GM18508 (cell line): ENCODE measurements at regions not wholly inside any gene's neighbourhood (a gene's known extent, or its start where the extent isn't known, plus 50 kb on each side); places are given as distances from the start of the nearest gene placed in this dataset.

Experiments
- ATAC-seq: cut with Tn5 transposase; IDR thresholded peaks from one replicate; pipeline ENCODE4 v1.9.1; 2021; ENCODE audit warnings: moderate number of reproducible peaks; ENCODE audit not compliant: insufficient read depth, unreplicated experiment

- no peak for ATAC-seq
Measured at GRCh38 chr4:180448306-180448705, 1794.9 kb upstream of the TENM3 start.

DNA sequence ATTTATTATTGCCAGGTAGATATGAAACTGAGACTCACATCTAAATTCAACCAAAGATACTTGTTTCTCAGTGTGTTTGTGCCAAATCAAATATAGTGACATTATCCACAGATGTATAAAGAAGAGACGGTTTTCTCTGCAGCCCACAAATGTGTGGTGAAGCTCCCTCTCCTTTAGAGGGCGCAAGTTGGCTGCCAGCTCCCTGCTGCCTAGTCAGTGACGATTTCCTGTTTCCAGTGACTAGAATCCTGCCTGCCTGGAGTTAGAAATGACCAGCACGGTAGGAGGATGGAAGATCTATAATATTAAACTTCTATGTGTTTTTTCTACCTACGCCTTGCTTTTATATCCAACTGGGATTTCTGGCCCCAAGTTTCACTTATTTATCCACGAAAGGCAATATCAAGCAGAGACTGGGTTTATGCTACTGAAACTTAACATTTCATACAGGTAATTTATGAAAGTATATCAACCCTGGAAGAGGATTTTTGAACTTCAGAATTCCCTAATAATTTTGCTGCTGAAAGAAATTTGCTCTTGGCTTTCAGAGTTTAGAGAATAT, 1793.7 kb upstream of the TENM3 start:
- peak; percentile 92 for ATAC-seq

GRCh38 chr4:180455226-180455625, 1788.0 kb upstream of the TENM3 start:
- ATAC-seq = no peak

DNA sequence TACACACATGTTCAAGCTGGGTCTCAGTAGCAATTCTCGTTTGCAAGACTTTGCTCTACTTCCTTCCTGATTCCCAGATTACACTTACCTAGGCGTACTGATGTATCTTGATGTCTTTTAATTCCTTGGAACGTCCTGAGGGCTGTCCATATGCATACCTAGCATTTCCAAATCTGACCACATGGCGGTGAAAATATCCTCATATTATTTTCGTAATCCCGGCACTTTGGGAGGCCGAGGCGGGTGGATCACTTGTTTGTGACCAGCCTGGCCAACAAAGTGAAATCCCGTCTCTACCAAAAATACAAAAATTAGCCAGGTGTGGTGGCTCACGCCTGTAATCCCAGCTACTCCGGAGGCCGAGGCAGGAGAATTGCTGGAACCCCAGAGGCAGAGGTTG, 1786.3 kb upstream of the TENM3 start:
- ATAC-seq = no peak

DNA sequence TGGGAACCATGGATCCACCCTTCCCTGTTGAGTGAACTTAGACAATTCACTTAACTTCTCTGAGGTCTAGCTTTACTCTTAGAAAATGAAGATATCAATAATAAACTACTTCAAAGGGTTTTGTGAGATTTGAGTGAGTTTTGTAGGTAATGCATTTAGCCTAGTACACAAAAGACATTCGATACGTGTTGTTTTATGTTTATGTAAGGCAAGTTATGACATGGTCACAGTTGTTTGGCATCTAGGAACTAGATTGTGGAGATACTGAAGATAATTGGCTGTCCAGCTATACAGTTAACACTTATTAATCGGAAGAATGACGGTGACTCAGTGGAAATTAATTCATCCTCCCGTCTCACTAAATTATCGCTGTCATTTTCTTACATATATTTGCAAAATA, 1781.1 kb upstream of the TENM3 start:
- ATAC-seq = no peak

DNA sequence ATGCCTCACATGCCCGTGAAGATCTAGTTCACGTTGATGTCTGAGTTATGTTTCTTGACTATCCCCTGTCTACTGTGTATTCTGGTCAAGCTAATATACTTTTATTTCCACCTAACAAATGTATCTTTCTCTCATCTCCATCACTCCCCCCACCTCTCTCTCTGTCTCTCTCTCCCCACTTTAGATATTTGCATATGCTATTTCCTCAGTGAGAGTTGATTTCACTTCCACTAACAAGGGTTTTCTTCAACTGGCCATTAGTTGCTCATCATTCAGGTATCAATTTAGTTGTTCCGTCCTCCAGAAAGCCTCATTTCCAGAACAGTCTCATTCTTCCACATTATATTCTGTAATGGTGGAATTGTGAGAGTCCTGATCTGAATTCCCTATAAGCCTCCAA, 1777.8 kb upstream of the TENM3 start:
- ATAC-seq = no peak

- no peak for ATAC-seq
Measured at GRCh38 chr4:180483036-180483435, 1760.2 kb upstream of the TENM3 start.

DNA sequence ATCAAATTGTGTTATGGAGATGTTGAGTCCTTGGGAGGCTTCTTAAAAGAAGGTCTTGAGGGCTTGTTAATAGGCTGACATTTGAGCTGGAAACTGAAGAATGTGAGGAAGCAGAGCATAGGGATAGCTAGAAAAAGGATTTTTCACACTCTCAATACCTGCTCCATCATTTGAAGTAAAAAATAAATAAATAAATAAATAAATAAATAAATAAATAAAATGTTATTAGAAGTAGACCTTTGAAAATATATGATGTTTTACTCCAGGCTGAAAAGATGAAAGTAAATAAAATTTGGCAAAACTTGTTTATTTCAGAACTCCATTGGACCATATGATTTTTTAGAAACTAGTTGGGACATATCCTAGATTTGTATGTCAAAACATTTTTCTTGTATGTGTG, 1757.8 kb upstream of the TENM3 start:
- no peak for ATAC-seq

- no peak for ATAC-seq
Measured at GRCh38 chr4:180486342-180486741, 1756.9 kb upstream of the TENM3 start.

GRCh38 chr4:180489787-180490186, 1753.4 kb upstream of the TENM3 start:
- ATAC-seq = no peak

DNA sequence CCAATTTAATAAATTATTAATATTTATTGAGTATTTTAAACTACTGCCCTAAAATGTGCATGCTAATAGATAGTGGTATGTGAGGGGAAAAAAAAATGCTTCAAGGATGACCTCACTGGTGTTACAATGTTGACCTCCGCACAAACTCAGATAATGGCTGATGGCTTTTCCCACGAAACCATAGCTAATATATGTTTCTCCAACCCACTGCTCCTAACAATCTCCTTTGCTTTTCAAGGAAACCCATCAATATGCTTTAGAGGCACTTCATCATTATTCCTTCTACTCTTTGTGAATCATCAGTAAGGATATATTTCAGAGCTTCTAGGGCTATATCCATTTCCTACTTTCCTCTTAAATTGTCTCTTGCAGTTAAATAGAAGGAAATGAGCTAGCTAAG, 1752.0 kb upstream of the TENM3 start:
- ATAC-seq = no peak

DNA sequence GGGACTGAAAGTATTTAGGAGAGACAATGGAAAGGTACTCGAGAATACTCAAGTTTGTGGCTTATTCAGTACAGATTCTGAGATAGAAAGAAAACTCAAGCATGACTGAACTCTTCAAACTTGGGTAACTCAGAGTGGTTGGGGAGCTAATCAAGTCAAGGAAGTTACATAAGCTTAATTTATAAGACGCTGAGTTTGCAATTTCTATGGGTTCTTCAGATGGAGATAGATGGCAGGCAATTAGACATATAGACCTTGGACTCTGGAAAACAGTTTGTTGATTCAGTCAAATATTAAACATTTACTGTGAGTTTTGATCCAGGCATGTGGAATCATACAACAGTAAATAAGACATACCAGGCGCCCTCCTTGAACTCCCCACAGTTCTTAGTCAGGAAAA, 1749.9 kb upstream of the TENM3 start:
- ATAC-seq = no peak

DNA sequence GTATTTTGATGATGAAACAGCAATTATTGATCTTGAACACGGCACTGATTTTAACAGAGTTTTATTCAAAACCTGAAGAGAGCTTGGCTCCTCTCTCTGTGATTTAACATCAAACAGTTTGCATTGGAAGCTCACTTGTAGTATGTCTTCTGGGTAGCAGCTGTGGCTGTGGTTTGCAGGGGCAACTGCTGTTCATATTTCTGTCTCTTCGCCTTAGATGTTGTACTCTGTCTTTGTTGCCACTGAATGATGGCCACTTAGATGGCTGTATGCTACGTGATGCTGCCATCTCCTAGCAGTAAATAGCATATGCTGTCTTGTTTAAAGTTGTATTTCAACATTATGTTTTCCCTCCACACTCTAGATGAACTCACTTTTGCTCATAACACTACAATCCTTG, 1743.0 kb upstream of the TENM3 start:
- no peak for ATAC-seq

GRCh38 chr4:180512801-180513475, 1730.3 kb upstream of the TENM3 start:
- no peak for ATAC-seq

- ATAC-seq = no peak
Measured at GRCh38 chr4:180518906-180519305, 1724.3 kb upstream of the TENM3 start.

DNA sequence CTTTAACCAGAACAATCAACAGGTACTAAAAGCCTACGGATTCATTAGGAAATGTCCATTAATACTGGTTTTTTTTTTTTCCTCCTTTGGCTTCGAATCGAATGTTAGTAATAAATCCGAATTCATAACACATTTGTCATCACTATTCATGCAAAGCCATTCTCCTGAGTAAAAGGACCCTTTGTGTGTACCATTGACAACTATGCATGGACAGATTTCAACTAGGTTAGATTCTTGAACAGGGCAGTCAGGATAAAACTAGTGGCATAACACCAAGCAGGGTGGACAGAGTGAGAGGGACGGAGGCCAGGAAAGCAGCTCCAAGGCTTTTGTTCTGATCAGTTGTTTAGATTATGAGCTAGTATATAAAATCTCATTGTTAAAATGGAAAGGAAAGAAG, 1722.0 kb upstream of the TENM3 start:
- ATAC-seq = no peak

- ATAC-seq = no peak
Measured at GRCh38 chr4:180525523-180526077, 1717.6 kb upstream of the TENM3 start.

DNA sequence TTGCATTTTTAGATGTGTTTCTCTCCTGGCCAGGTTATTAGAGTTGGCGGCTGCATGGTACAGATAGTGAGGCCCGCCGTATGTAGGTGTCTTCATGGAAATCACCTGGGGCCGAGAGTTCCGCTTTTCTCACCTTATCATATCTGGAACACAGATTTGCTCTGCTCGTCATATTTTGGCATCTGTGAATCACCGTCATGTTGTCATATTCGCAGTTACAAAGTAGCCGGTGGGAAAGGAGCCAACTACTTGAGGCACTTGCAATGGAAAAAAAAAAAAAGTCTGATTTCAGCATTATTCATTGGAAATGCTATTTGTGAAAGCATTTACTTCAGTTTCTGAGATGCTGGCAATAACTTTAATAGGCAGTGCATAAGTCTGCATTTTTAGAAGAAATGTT, 1715.2 kb upstream of the TENM3 start:
- ATAC-seq = no peak

GRCh38 chr4:180530787-180531186, 1712.4 kb upstream of the TENM3 start:
- no peak for ATAC-seq

DNA sequence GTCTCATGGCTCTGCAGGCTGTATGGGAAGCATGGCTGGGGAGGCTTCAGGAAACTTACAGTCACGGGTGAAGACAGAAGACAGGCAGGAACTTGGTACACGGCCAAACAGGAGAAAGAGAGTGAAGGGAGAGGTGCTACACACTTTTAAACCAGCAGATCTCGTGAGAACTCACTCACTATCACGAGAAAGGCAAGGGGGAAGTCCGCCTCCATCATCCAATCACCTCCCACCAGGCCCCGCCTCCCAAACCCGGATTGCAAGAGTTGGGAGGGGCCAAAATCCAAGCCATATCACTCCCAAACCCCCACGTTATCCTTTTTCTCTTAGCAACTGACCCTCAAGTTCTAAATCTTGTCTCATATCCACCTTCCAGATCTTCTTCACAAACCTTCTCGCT, 1710.5 kb upstream of the TENM3 start:
- no peak for ATAC-seq

GRCh38 chr4:180538384-180539057, 1704.7 kb upstream of the TENM3 start:
- no peak for ATAC-seq

DNA sequence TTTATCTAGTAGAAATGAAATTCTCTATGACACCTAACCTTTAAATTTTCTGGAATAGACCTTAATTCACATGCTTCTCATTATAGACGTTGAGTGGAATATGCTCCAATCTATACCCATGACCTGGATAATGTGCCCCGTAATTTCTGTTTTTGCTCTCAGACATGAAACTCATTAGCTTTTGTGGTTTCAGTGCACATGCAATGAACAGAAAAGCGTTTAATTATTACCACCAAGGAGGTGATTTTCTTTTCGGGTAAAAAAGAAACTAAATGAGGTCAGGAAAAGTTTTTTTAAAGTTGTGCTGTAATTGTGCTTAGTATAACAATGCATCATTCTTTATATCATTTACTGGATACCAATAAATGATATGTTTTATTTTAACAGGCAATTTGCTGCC, 1703.9 kb upstream of the TENM3 start:
- peak; percentile 82 for ATAC-seq
